Fibroblast of lung (primary cell): ENCODE measurements at regions not wholly inside any gene's neighbourhood (a gene's known extent, or its start where the extent isn't known, plus 50 kb on each side); places are given as distances from the start of the nearest gene placed in this dataset.

Experiments used
- DNase-seq, 2 donors: peaks; one replicate each; pipeline versions ENCODE4 v3.0.0 to v3.0.0-alpha.2; 2010; ENCODE audit warnings: low read depth in 2 of 2
- H2AFZ ChIP-seq: 2 replicates; pipeline ENCODE4 v1.5.1; 2012; ENCODE audit warnings: low read length, control low read depth, inconsistent platforms
- H3K27ac ChIP-seq: 2 replicates; pipeline ENCODE4 v1.5.1; 2011; ENCODE audit warnings: low read length, control low read depth; ENCODE audit not compliant: insufficient read depth
- H3K27me3 ChIP-seq: 2 replicates; pipeline ENCODE4 v1.5.1; 2011; ENCODE audit warnings: mild to moderate bottlenecking, low read length; ENCODE audit not compliant: control insufficient read depth, insufficient read depth
- H3K36me3 ChIP-seq: 2 replicates; pipeline ENCODE4 v1.5.1; 2011; ENCODE audit warnings: low read length; ENCODE audit not compliant: control insufficient read depth, insufficient read depth
- H3K4me1 ChIP-seq: 2 replicates; pipeline ENCODE4 v1.5.1; 2011; ENCODE audit warnings: low read length; ENCODE audit not compliant: control insufficient read depth, insufficient read depth; ENCODE audit errors: extremely low read depth
- H3K4me2 ChIP-seq: 2 replicates; pipeline ENCODE4 v1.5.1; 2011; ENCODE audit warnings: low read length, control low read depth; ENCODE audit not compliant: insufficient read depth; ENCODE audit errors: extremely low read depth
- H3K4me3 ChIP-seq, 4 experiments: fragments of 200-600 bp in 1 of 4; sonication (generic) in 1 of 4; replicated peaks in 1 of 4; 2 replicates each; pipeline ENCODE4 v1.5.1; 2011 to 2016; ENCODE audit warnings: low read length in 4 of 4, low read depth in 3 of 4, mild to moderate bottlenecking in 3 of 4, control low read depth in 2 of 4, inconsistent platforms in 1 of 4, mixed read lengths in 1 of 4; ENCODE audit not compliant: insufficient read depth in 1 of 4; ENCODE audit errors: control extremely low read depth in 1 of 4
- H3K79me2 ChIP-seq: 2 replicates; pipeline ENCODE4 v1.5.1; 2012; ENCODE audit warnings: mild to moderate bottlenecking, low read length, inconsistent platforms; ENCODE audit not compliant: control insufficient read depth, insufficient read depth
- H3K9ac ChIP-seq: 2 replicates; pipeline ENCODE4 v1.5.1; 2011; ENCODE audit warnings: mild to moderate bottlenecking, low read length, control low read depth; ENCODE audit not compliant: insufficient read depth
- H3K9me3 ChIP-seq: 2 replicates; pipeline ENCODE4 v1.5.1; 2012; ENCODE audit warnings: low read depth, low read length; ENCODE audit not compliant: control insufficient read depth, insufficient read depth
- H4K20me1 ChIP-seq: 2 replicates; pipeline ENCODE4 v1.5.1; 2011; ENCODE audit warnings: low read length; ENCODE audit not compliant: control insufficient read depth, insufficient read depth; ENCODE audit errors: extremely low read depth
- EZH2 ChIP-seq: IDR thresholded peaks from 2 replicates; pipeline ENCODE4 v1.5.1; 2012; ENCODE audit warnings: low read length, control low read depth, mild to moderate bottlenecking; ENCODE audit errors: missing control alignments
- TF ChIP-seq, protein P1 (sequence below), 2 donors: IDR thresholded peaks in 1 of 2; conservative IDR thresholded peaks in 1 of 2; 1 replicate in 1 of 2; 2 replicates in 1 of 2; pipeline ENCODE4 v1.5.1; 2011 to 2012; ENCODE audit warnings: low read length in 2 of 2, control low read depth in 1 of 2, inconsistent platforms in 1 of 2, low read depth in 1 of 2, mild to moderate bottlenecking in 1 of 2

DNA sequence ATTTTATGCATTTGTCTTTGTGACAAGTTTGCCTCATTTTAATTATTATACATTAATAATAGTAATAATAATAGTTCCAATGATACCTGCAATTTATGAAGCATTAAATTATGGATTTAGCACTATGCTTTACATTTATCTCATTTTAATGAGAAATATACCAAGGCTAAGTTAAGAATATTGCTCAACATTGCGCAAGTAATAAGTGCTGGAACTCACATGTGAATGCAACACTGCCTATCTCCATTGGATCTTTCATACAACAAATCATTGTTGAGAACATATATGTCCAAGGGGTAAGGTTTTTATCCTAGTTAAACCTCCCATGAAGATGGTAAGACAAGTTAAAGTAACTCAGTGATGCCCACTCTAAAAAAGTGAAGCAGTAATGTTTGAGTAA is 703.7 kb upstream of the SOX9 start:
- H2AFZ ChIP-seq: no peak overlapping the region
- no peaks in the 10 kb centered on the region for H3K36me3 ChIP-seq
- H3K27ac ChIP-seq: no peak overlapping the region
- no peak overlapping the region for H3K4me2 ChIP-seq
- H3K4me1 ChIP-seq: peaks cover 2% of the 10 kb centered on the region
- H3K9ac ChIP-seq: no peak overlapping the region
- DNase-seq: peak in 1 of 2 donors; percentile 35
- H4K20me1 ChIP-seq: no peaks in the 10 kb centered on the region
- no peaks in the 10 kb centered on the region for H3K79me2 ChIP-seq
- no peaks in the 10 kb centered on the region for H3K9me3 ChIP-seq
- H3K27me3 ChIP-seq: no peaks in the 10 kb centered on the region
- no peak overlapping the region for H3K4me3 ChIP-seq
- TF ChIP-seq EZH2: no peak
- TF ChIP-seq, protein P1, sequence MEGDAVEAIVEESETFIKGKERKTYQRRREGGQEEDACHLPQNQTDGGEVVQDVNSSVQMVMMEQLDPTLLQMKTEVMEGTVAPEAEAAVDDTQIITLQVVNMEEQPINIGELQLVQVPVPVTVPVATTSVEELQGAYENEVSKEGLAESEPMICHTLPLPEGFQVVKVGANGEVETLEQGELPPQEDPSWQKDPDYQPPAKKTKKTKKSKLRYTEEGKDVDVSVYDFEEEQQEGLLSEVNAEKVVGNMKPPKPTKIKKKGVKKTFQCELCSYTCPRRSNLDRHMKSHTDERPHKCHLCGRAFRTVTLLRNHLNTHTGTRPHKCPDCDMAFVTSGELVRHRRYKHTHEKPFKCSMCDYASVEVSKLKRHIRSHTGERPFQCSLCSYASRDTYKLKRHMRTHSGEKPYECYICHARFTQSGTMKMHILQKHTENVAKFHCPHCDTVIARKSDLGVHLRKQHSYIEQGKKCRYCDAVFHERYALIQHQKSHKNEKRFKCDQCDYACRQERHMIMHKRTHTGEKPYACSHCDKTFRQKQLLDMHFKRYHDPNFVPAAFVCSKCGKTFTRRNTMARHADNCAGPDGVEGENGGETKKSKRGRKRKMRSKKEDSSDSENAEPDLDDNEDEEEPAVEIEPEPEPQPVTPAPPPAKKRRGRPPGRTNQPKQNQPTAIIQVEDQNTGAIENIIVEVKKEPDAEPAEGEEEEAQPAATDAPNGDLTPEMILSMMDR (conservative IDR thresholded peaks at IDR 0.05 in 1 of 2, IDR thresholded peaks at IDR 0.05 in 1 of 2; ENCODE audit: low read depth in 1 of 2, low read length in 2 of 2): no peak

DNA sequence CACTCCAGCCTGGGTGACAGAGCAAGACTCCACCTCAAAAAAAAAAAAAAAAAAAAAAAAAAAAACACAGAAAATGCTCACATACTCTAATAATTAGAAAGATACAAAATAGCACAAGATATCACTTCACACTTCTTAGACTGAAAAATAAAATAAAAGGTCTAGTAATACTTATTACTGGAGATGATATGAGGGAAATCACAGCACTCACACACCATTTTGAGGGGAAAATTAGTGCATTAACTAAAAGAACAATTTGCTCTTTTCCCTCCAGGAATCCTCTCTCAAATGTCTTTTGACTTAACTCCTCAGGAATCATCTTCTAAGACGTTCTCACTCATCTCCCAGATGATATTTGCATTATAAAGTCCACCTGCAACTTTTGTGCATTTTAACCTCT is 697.9 kb upstream of the SOX9 start:
- H3K4me1 ChIP-seq: no peaks in the 10 kb centered on the region
- H3K4me2 ChIP-seq: no peak overlapping the region
- no peak overlapping the region for H3K4me3 ChIP-seq
- H3K79me2 ChIP-seq: no peaks in the 10 kb centered on the region
- no peaks in the 10 kb centered on the region for H3K27me3 ChIP-seq
- no peak for DNase-seq
- H2AFZ ChIP-seq: no peak overlapping the region
- no peak overlapping the region for H3K9ac ChIP-seq
- H3K36me3 ChIP-seq: no peaks in the 10 kb centered on the region
- H3K9me3 ChIP-seq: no peaks in the 10 kb centered on the region
- H3K27ac ChIP-seq: no peak overlapping the region
- TF ChIP-seq EZH2: no peak
- TF ChIP-seq, protein P1 (conservative IDR thresholded peaks at IDR 0.05 in 1 of 2, IDR thresholded peaks at IDR 0.05 in 1 of 2; ENCODE audit: low read depth in 1 of 2, low read length in 2 of 2): no peak
- no peaks in the 10 kb centered on the region for H4K20me1 ChIP-seq

DNA sequence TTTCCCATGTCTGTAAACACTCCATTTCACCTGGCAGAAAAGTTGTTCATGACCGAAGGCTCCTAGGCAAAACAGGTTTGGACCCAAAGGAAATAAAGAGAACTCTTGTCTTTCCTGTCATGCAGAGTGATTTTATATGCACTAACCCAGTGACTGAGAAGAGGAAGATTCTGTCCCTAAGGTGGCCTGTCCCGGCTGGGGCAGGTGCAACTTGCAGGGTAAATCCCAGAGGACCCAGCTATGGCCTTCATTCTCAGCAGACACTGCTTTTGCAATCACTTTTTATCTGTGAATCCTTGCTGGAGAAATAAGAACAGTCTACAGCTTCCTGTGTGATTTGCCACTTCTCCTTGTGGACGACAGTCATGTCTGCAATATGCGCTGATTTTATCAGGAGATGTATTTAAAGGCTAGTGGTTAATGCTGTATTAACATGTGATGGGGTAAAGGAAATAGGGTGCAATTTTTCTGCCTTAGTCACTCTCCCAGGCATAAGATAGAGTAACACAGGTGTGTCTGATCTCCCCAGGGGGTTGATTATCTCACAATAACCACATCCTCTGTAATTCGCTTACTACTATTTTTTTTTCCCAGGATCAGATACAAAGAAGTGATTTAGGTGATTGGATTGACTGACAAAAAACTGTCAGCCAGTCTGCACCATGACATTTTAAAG is 696.8 kb upstream of the SOX9 start:
- H3K4me3 ChIP-seq: no peak overlapping the region
- no peaks in the 10 kb centered on the region for H4K20me1 ChIP-seq
- no peaks in the 10 kb centered on the region for H3K4me1 ChIP-seq
- H3K79me2 ChIP-seq: no peaks in the 10 kb centered on the region
- H3K27ac ChIP-seq: no peak overlapping the region
- H3K9ac ChIP-seq: no peak overlapping the region
- no peak overlapping the region for H3K4me2 ChIP-seq
- DNase-seq: peak in 1 of 2 donors; percentile 88
- H3K9me3 ChIP-seq: no peaks in the 10 kb centered on the region
- H2AFZ ChIP-seq: no peak overlapping the region
- H3K27me3 ChIP-seq: no peaks in the 10 kb centered on the region
- TF ChIP-seq, protein P1 (conservative IDR thresholded peaks at IDR 0.05 in 1 of 2, IDR thresholded peaks at IDR 0.05 in 1 of 2; ENCODE audit: low read depth in 1 of 2, low read length in 2 of 2): no peak
- TF ChIP-seq EZH2: no peak
- H3K36me3 ChIP-seq: no peaks in the 10 kb centered on the region
